Activated CD4-positive, alpha-beta T cell treated with anti-CD3 and anti-CD28 coated beads, Interleukin-2, Interleukin-6, amounts not matched to agents 100 ng/mL and 50 ng/mL, durations not matched to agents 16 hours and 8 hours (primary cell): ENCODE measurements at regions not wholly inside any gene's neighbourhood (a gene's known extent, or its start where the extent isn't known, plus 50 kb on each side); places are given as distances from the start of the nearest gene placed in this dataset.

Source experiments
- DNase-seq: peaks from one replicate; pipeline ENCODE4 v3.0.0-alpha.2; 2020

GRCh38 chr4:54359919-54360650, 131.0 kb downstream of the PDGFRA start:
- DNase-seq = no peak

- DNase-seq = no peak
These were observed 133.9 kb downstream of the PDGFRA start for GRCh38 chr4:54363037-54363436.

- no peak for DNase-seq
These were observed 136.6 kb downstream of the PDGFRA start for GRCh38 chr4:54365691-54366090.

GRCh38 chr4:54367059-54367458, 138.0 kb downstream of the PDGFRA start:
- no peak for DNase-seq

- DNase-seq = no peak
These were observed 139.5 kb downstream of the PDGFRA start for GRCh38 chr4:54368281-54369265.

- DNase-seq = no peak
These were observed 142.1 kb downstream of the PDGFRA start for GRCh38 chr4:54371173-54371572.

GRCh38 chr4:54372951-54373350, 143.9 kb downstream of the PDGFRA start:
- DNase-seq = no peak

GRCh38 chr4:54373718-54374210, 144.7 kb downstream of the PDGFRA start:
- no peak for DNase-seq

- DNase-seq = no peak
These were observed 149.4 kb downstream of the PDGFRA start for GRCh38 chr4:54378461-54378860.

GRCh38 chr4:54384152-54384551, 155.1 kb downstream of the PDGFRA start:
- no peak for DNase-seq

- DNase-seq = peak; percentile 3
These were observed 155.5 kb downstream of the PDGFRA start for GRCh38 chr4:54384563-54384962.

GRCh38 chr4:54386042-54386669, 157.1 kb downstream of the PDGFRA start:
- DNase-seq = no peak

- no peak for DNase-seq
These were observed 157.6 kb downstream of the PDGFRA start for GRCh38 chr4:54386693-54387092.

- DNase-seq = no peak
These were observed 161.6 kb downstream of the PDGFRA start for GRCh38 chr4:54390670-54391069.

- DNase-seq = no peak
These were observed 162.0 kb downstream of the PDGFRA start for GRCh38 chr4:54391104-54391503.

GRCh38 chr4:54392479-54392878, 163.4 kb downstream of the PDGFRA start:
- DNase-seq = peak; percentile 2

- DNase-seq = no peak
These were observed 164.2 kb downstream of the PDGFRA start for GRCh38 chr4:54393243-54393642.

GRCh38 chr4:54395013-54395527, 166.0 kb downstream of the PDGFRA start:
- DNase-seq = no peak

GRCh38 chr4:54400188-54400587, 171.1 kb downstream of the PDGFRA start:
- DNase-seq = no peak

GRCh38 chr4:54400802-54401201, 171.7 kb downstream of the PDGFRA start:
- DNase-seq = no peak

- DNase-seq = no peak
These were observed 173.9 kb downstream of the PDGFRA start for GRCh38 chr4:54402880-54403480.

- no peak for DNase-seq
These were observed 174.8 kb downstream of the PDGFRA start for GRCh38 chr4:54403700-54404453.
